Activated T-cell treated with anti-CD3 and anti-CD28 coated beads, Interleukin-2, amount 50 U/mL, for 24 hours (primary cell): ENCODE measurements at regions not wholly inside any gene's neighbourhood (a gene's known extent, or its start where the extent isn't known, plus 50 kb on each side); places are given as distances from the start of the nearest gene placed in this dataset.
"Not testable (repeated sequence)": the region's sequence is repeated elsewhere in the genome, so short reads cannot be mapped to it uniquely, and the experiment has no call there.

Experiments
- DNase-seq: peaks from one replicate; pipeline ENCODE4 v3.0.0-alpha.2; 2020
- H3K27ac Mint-ChIP-seq: 2 replicates; pipeline ENCODE4 v1.8.0; 2020; ENCODE audit warnings: mild to moderate bottlenecking, mixed read lengths
- H3K27me3 Mint-ChIP-seq: 2 replicates; pipeline ENCODE4 v1.8.0; 2020; ENCODE audit warnings: mixed read lengths
- H3K36me3 Mint-ChIP-seq: 2 replicates; pipeline ENCODE4 v1.8.0; 2020; ENCODE audit warnings: low read depth, mixed read lengths
- H3K4me1 Mint-ChIP-seq: 2 replicates; pipeline ENCODE4 v1.8.0; 2020; ENCODE audit warnings: low read depth, mixed read lengths
- H3K4me3 Mint-ChIP-seq: 2 replicates; pipeline ENCODE4 v1.8.0; 2020; ENCODE audit warnings: mild to moderate bottlenecking, moderate library complexity, mixed read lengths
- H3K9me3 Mint-ChIP-seq: 2 replicates; pipeline ENCODE4 v1.8.0; 2020; ENCODE audit warnings: mixed read lengths

DNA sequence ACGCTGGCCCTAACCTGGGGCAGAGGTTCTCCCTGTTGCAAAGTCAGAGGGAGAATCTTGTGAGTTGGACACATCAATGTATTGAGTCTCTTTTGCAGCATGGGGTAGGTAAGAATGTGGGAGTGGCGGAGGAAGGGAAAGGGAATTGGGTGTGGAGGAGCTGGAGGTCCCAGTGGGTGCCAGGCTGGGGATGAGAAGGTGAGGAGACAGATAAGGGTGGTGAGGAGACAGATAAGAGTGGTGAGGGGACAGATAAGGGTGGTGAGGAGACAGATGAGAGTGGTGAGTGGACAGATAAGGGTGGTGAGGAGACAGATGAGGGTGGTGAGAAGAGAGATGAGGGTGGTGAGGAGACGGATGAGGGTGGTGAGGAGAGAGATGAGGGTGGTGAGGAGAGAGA is 72.9 kb upstream of the SFSWAP start:
- H3K36me3 Mint-ChIP-seq, result no peaks in the 10 kb centered on the region
- H3K27me3 Mint-ChIP-seq, result peaks cover 33% of the 10 kb centered on the region
- no peak for DNase-seq
- no peaks in the 10 kb centered on the region for H3K4me1 Mint-ChIP-seq
- H3K9me3 Mint-ChIP-seq, result no peaks in the 10 kb centered on the region
- no peak overlapping the region for H3K4me3 Mint-ChIP-seq
- H3K27ac Mint-ChIP-seq, result no peak overlapping the region

DNA sequence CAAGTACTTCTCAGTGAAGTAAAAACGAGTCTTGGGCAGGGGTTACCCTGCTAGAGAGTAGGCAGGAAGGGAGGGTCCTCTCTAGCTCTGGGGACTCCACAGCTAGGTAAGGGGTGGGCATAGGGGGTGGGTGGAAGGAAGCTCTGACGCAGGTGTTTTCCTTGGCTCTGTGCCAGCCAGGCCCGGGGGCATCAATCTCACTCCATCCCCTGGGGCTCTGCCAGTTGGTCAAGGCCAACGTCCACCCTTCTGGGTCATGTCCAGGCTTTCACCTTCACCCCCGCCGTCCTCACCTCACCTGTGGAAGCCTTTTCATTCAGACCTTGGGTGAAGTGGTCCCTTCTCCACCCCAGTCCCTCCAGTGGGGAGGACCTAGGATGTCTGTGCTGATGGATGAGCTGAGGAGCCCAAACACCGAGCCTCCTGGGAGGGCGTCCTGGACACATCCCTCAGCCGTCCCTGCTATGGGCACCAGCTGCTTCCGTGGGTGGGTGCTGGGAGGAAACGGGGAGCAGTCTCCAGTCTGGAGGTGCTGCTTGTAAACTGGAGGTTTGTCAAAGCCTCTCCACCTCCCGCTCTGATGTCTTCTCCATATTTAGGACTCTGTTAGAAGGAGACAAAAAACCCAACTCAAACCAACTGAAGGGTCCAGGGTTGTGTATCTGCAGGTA is 71.5 kb upstream of the SFSWAP start:
- Mint-ChIP-seq H3K36me3 (no peaks in the 10 kb centered on the region), H3K9me3 (no peaks in the 10 kb centered on the region), H3K27ac (no peak overlapping the region), H3K4me1 (no peaks in the 10 kb centered on the region), H3K4me3 (no peak overlapping the region), H3K27me3 (peaks cover 32% of the 10 kb centered on the region)
- no peak for DNase-seq

DNA sequence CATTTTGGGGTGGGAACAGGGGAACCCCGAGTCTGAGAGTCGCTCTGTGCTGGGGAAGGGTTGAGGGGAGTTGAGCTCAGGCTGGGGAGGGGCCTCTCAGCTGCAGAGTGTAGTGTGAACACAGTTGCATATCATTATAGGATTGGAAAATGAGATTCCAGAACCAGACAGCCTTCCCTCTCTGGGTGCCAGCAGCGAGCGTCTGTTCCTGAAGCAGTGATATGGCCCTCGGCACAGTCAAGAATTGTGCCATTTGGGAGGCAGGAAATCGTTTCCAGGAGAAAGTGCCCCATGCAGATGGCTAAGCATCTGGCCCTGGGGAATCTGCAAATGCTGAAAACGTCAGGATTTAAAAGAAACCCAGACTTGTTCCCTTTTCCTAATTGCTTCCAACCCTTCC is 70.4 kb upstream of the SFSWAP start:
- H3K9me3 Mint-ChIP-seq, result no peaks in the 10 kb centered on the region
- no peaks in the 10 kb centered on the region for H3K4me1 Mint-ChIP-seq
- no peak overlapping the region for H3K27ac Mint-ChIP-seq
- peaks cover 22% of the 10 kb centered on the region for H3K27me3 Mint-ChIP-seq
- no peak overlapping the region for H3K4me3 Mint-ChIP-seq
- DNase-seq, result no peak
- H3K36me3 Mint-ChIP-seq, result no peaks in the 10 kb centered on the region

DNA sequence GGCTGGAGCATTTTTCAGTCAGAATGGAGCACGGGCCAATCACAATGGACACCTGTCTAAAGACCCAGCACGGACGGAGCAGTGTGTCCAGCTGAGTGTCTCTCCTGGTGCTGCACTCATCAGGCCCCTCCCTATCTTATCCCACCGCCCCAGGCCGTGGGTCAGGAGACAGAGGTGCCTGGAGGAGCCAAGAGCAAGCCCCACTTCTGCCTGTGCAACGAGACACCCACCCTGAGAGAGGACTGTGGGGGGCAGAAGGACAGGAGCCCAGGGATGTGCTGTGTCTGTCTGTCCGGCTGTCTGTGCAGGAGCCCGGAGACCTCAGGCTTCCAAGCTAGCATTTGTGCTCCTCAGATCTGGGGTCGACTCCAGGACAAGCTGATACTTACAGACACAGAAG is 69.6 kb upstream of the SFSWAP start:
- Mint-ChIP-seq H3K27me3 (peaks cover 14% of the 10 kb centered on the region), H3K9me3 (no peaks in the 10 kb centered on the region), H3K36me3 (no peaks in the 10 kb centered on the region), H3K27ac (no peak overlapping the region), H3K4me1 (no peaks in the 10 kb centered on the region), H3K4me3 (no peak overlapping the region)
- no peak for DNase-seq

DNA sequence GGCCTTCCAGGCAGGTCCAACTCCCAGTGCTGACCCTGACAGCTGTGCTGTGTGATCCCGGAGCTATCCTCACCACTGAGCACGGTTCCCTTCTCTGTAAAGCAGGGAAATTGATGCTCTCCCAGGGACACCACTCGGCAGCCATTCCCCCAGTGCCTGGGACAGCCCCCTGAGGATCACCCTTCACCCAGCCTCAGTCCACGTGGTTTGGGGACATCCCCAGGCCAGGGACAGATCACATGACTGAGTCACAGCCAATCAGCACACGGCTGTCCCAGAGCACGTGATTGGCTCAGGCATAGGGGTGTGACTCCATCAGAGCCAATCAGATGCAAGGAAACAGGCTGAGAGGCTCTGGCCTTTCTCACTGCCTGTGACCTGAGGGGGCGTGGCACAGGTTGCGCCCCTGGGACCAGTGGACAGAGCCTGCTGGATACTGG is 68.8 kb upstream of the SFSWAP start:
- H3K4me3 Mint-ChIP-seq, result no peak overlapping the region
- no peak for DNase-seq
- no peaks in the 10 kb centered on the region for H3K4me1 Mint-ChIP-seq
- H3K36me3 Mint-ChIP-seq, result no peaks in the 10 kb centered on the region
- H3K27ac Mint-ChIP-seq, result no peak overlapping the region
- H3K27me3 Mint-ChIP-seq, result peaks cover 11% of the 10 kb centered on the region
- H3K9me3 Mint-ChIP-seq, result no peaks in the 10 kb centered on the region

DNA sequence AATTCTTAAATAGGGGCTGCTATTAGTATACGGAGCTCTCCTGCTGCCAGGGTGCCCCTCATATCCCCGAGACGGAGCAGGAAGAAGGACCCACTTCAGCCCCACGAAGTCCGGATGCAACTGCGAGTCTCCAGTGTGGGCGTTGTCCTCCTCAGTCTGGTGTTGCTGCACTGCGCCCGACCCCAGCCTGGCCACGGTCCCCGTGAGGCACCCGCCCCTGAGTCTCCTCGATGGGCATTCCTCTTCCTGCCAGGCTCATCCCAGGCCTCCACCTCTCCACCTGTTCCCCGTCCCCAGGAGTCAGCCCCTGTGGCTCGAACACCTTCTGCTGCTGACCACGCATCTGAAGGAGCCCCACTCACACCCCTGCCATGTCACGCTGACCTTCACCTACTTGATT is 68.1 kb upstream of the SFSWAP start:
- no peak overlapping the region for H3K4me3 Mint-ChIP-seq
- H3K36me3 Mint-ChIP-seq, result no peaks in the 10 kb centered on the region
- H3K4me1 Mint-ChIP-seq, result no peaks in the 10 kb centered on the region
- H3K27me3 Mint-ChIP-seq, result peaks cover 15% of the 10 kb centered on the region
- DNase-seq, result no peak
- H3K9me3 Mint-ChIP-seq, result no peaks in the 10 kb centered on the region
- H3K27ac Mint-ChIP-seq, result no peak overlapping the region

DNA sequence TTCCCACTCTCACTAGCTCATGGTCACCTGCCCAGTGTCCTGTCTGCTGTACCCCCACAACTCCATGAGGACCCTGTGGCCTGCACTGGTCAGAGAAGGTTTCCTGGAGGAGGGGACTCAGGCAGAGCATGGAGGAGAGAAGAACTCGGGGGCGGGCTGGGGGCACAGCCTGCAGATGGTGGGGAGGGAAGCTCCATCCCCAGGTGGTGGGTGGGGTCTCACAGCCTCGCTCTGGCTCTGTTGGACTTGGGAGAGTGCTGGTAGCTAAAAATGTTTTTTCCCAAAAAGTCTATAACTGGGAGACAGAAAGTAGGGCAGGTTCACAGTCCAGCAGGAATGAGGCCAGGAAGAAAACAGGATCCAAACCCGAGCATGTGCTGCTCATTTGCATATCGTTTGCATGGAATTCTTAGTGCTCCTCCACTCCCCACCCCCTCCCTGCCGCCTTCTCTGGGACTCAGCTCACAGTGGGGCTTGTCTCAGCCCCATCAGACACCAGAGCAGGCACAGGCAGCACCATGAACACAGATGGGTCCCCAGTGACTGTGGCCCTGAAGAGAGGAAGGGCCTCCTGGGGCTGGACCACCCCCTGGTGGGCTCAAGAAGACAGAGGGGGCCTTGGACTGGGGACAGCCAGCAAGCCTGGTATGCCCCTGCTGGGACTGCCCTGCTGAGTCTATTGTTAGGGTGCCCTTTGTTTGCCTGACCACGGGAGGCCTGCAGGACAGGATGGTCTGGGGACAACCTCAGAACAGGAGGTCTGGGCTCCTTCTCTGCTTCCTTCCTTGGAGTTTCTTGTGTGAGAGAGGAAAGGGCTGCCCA is 67.0 kb upstream of the SFSWAP start:
- peaks cover 13% of the 10 kb centered on the region for H3K27me3 Mint-ChIP-seq
- no peaks in the 10 kb centered on the region for H3K36me3 Mint-ChIP-seq
- no peaks in the 10 kb centered on the region for H3K4me1 Mint-ChIP-seq
- no peaks in the 10 kb centered on the region for H3K9me3 Mint-ChIP-seq
- DNase-seq, result no peak
- no peak overlapping the region for H3K4me3 Mint-ChIP-seq
- H3K27ac Mint-ChIP-seq, result no peak overlapping the region

DNA sequence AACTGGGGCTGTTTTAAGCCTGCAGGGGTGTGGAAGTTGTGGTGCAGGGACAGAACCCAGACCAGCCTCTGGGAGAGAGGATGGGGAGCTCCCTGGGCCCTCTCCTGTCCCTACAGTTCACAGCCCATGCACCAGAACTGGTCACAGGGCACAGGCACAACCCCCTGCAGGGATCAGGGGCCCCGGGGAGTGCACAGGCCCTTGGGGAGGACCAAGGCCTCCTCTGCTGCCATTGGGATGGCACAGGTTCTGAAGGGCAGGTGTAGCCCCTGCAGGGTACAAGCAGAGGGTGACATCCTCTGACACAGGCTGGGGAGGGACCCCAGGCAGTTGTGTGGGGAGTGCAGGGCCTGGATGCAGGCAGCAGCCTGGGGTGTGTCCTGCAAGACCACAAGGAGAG is 66.4 kb upstream of the SFSWAP start:
- Mint-ChIP-seq H3K27ac (no peak overlapping the region), H3K27me3 (peaks cover 13% of the 10 kb centered on the region), H3K4me3 (no peak overlapping the region), H3K9me3 (no peaks in the 10 kb centered on the region), H3K4me1 (no peaks in the 10 kb centered on the region), H3K36me3 (no peaks in the 10 kb centered on the region)
- DNase-seq, result no peak

DNA sequence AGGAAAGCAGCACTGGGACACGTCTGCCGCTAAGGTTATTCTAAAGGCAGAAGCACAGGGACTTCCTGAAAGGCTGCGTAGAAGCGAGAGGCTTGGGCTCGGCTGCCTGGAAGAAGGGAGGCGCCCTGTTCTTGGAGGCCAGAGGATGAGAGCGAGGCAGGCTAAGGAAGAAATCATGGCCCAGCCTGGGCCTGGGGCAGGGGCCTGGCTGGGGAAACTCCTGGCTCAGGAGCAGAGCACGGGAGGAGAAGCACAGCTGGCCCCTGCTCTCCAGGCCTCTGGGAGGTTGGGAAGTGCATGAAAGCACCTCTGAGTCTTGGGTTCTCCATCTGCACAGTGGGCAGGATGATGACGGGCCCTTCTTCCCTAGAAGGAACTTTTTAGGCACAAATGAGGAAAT is 66.0 kb upstream of the SFSWAP start:
- not testable (repeated sequence) for H3K27ac Mint-ChIP-seq, H3K4me3 Mint-ChIP-seq, DNase-seq, H3K36me3 Mint-ChIP-seq, H3K4me1 Mint-ChIP-seq, H3K9me3 Mint-ChIP-seq
- H3K27me3 Mint-ChIP-seq, result peaks cover 13% of the 10 kb centered on the region

DNA sequence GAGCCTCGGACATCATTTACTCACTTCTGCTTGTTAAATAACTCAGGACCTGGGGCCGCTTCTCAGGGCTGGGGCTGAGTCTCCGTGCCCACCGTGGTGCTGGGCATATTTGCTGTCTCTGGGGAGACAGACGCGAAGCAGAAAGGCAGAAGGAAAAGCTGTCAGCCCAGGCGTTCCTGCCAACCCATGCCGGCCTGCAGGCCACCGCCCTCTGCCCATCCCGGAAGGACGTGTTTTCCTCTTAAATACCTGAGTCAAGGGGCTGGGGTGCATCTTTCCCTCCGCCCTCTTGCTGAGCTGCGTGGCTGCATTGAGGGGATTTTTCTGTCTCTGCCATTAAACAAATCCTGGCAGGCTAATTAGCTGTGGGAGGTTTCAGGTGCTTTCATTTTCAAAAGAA is 65.3 kb upstream of the SFSWAP start:
- H3K4me1 Mint-ChIP-seq, result not testable (repeated sequence)

DNA sequence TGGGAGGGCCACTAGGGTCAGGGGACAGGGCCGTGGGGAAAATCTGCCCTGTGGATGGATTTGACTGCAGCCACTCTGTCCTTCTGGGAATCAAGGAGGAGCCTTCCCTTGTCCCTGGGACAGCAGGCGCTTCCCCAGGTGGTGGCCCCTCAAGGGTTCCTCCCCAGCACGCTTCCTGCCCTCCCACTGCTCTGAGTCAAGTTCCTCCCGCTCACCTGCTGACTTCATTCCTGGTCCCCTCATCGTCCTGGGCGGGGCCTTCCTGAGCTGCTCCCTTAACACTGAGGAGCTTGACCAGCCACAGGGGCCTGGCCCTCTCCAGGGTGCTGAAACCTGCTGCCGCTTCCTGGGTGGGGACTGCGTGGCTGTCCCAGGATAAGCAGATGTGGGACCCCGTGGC is 64.4 kb upstream of the SFSWAP start:
- H3K36me3 Mint-ChIP-seq, DNase-seq, H3K27me3 Mint-ChIP-seq, H3K4me3 Mint-ChIP-seq, H3K9me3 Mint-ChIP-seq, H3K27ac Mint-ChIP-seq, H3K4me1 Mint-ChIP-seq: not testable (repeated sequence)

More for the DNA sequence above, 65.3 kb upstream of the SFSWAP start:
- H3K9me3 Mint-ChIP-seq, H3K4me3 Mint-ChIP-seq, DNase-seq, H3K27ac Mint-ChIP-seq, H3K36me3 Mint-ChIP-seq: not testable (repeated sequence)
- H3K27me3 Mint-ChIP-seq, result peaks cover 13% of the 10 kb centered on the region

DNA sequence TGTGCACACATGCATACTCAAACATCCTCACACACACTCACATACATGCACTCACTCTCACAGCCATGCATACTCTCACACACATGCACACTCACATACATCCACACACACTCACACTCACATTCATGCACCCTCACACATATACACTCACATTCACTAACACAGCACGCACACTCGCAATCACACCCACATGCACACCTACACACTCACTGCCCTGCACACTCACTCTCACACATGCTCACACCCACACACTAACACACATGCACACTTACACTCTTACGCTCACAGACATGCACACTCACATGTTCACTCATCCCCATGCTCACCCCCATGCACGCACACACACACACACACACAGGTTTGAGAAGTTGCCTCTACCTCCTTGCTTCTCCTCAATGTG is 63.2 kb upstream of the SFSWAP start:
- Mint-ChIP-seq H3K9me3 (no peaks in the 10 kb centered on the region), H3K4me3 (no peak overlapping the region), H3K27ac (no peak overlapping the region), H3K4me1 (no peaks in the 10 kb centered on the region), H3K27me3 (peaks cover 10% of the 10 kb centered on the region), H3K36me3 (no peaks in the 10 kb centered on the region)
- DNase-seq, result no peak

DNA sequence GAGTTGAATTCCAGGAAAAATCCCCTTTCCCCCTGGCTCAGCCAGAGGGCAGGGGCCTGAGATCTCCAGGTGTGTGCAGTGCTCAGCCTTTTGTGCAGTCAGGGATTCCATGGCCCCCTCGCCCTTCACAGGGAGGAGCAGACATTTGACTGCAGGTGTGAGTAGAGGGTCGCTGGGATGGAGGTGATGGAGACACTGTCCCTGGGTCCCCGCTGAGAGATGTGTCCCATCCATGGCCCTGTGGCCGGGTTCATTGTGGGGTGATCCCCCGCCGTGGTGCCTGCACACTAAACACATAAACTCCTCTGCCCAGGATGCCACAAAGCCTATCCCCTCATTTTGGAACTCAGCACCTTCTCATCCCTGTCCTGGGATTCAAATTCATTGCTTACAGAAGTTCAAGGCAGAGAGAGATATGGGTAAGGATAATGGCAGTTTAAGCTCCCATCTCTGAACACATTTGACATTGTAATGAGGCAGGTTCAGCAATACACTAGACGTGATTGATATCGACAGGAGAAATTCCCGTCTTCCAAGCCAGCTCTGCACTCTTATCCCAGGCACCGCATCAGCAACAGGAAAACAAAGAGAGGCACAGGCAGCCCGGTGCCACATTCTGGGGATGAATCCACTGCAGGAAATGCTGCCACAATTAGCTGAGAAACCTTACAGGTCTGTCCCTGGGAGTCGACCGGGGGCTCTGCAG is 55.3 kb upstream of the SFSWAP start:
- H3K36me3 Mint-ChIP-seq, H3K9me3 Mint-ChIP-seq, H3K4me1 Mint-ChIP-seq, H3K27ac Mint-ChIP-seq, DNase-seq, H3K4me3 Mint-ChIP-seq: not testable (repeated sequence)
- peaks cover 12% of the 10 kb centered on the region for H3K27me3 Mint-ChIP-seq

DNA sequence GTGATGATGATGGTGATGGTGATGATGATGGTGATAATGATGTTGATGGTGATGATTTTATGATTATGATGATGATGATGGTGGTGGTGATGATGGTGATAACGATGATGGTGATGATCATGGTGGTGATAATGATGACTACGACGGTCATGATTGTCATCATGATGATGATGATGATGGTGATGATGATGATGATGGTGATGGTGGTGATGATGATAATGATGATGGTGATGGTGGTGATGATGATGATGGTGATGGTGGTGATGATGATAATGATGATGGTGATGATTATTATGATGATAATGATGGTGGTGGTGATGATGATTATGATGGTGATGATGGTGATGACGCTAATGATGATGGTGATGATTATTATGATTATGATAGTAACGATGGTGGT is 54.1 kb upstream of the SFSWAP start:
- not testable (repeated sequence) for H3K4me1 Mint-ChIP-seq, H3K27ac Mint-ChIP-seq, H3K4me3 Mint-ChIP-seq, H3K36me3 Mint-ChIP-seq, H3K9me3 Mint-ChIP-seq, DNase-seq
- H3K27me3 Mint-ChIP-seq, result peaks cover 12% of the 10 kb centered on the region

DNA sequence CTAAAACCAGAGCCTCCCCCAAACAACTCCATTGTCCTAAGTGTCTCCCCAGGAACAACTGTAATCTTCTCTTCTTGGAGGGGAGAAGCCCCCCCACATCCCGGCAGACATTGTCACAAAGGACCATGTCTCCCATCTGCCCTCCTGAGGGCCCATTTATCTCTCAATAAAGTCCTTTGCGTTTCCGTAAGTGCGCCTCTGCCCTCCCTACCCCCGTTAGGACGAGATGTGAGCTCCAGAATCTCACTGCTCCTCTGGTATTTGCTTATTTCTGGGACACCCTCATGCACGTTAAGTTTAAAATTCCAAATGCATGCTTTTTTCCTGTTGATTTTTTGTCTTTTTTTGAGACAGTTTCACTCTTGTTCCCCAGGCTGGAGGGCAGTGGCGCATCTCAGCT is 52.3 kb upstream of the SFSWAP start:
- not testable (repeated sequence) for DNase-seq, H3K36me3 Mint-ChIP-seq, H3K4me1 Mint-ChIP-seq, H3K4me3 Mint-ChIP-seq, H3K9me3 Mint-ChIP-seq, H3K27ac Mint-ChIP-seq
- H3K27me3 Mint-ChIP-seq, result peaks cover 17% of the 10 kb centered on the region
